HG02798 (cell line): ENCODE measurements at regions not wholly inside any gene's neighbourhood (a gene's known extent, or its start where the extent isn't known, plus 50 kb on each side); places are given as distances from the start of the nearest gene placed in this dataset.
"Not testable (repeated sequence)": the region's sequence is repeated elsewhere in the genome, so short reads cannot be mapped to it uniquely, and the experiment has no call there.

Experiments
- ATAC-seq: cut with Tn5 transposase; IDR thresholded peaks from one replicate; pipeline ENCODE4 v1.9.1; 2021; ENCODE audit warnings: mild to moderate bottlenecking; ENCODE audit not compliant: unreplicated experiment, poor library complexity

- ATAC-seq: no peak
Measured at GRCh38 chrX:77389891-77390290, 57.3 kb upstream of the FGF16 start.

- not testable (repeated sequence) for ATAC-seq
Measured at GRCh38 chrX:77390365-77390764, 56.8 kb upstream of the FGF16 start.

GRCh38 chrX:77396781-77397180 is 50.4 kb upstream of the FGF16 start:
- no peak for ATAC-seq
